ENCODE measurements at regions not wholly inside any gene's neighbourhood (a gene's known extent, or its start where the extent isn't known, plus 50 kb on each side); places are given as distances from the start of the nearest gene placed in this dataset.

DNA sequence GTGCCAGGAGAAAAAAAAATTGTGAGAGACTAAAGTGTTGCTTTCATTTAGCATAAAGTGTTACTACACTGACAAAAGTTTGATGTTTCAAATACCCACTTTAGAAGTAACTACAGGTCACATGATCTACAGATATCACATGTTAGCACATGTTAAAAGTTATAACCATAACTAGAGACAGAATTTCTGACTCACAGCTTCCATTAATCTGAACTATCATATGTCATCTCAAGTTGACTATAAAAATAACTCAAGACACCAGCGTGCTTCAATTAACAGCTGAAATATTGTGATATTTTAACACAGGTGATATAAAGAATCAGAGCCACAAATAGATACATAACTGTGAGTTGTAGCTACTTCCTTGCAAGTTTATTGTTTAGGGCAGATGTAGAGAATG, 591.5 kb upstream of the PITX2 start:
- WGBS (ENCODE audit: insufficient coverage, insufficient read length): no CpG with 5 or more reads among the region's 1 CpG
- DNase-seq (ENCODE audit: low read depth, low spot score): no peak
- H3K27me3 ChIP-seq (ENCODE audit: control insufficient read depth, insufficient read depth, low read length): no peaks in the 10 kb centered on the region
- no peaks in the 10 kb centered on the region for H3K9me3 ChIP-seq (ENCODE audit: control insufficient read depth, insufficient read depth, low read length)
- H3K4me1 ChIP-seq (ENCODE audit: control insufficient read depth, insufficient read depth, low read length): peaks cover 4% of the 10 kb centered on the region
- H3K4me3 ChIP-seq (ENCODE audit: low read length): no peak overlapping the region
- no peak overlapping the region for H3K27ac ChIP-seq (ENCODE audit: low read length)
- no peaks in the 10 kb centered on the region for H3K36me3 ChIP-seq (ENCODE audit: control insufficient read depth, insufficient read depth, low read length)

GRCh38 chr4:111215755-111216154, 592.9 kb upstream of the PITX2 start:
- no peak overlapping the region for H3K27ac ChIP-seq (ENCODE audit: low read length)
- DNase-seq (ENCODE audit: low read depth, low spot score): no peak
- H3K36me3 ChIP-seq (ENCODE audit: control insufficient read depth, insufficient read depth, low read length): no peaks in the 10 kb centered on the region
- no peaks in the 10 kb centered on the region for H3K9me3 ChIP-seq (ENCODE audit: control insufficient read depth, insufficient read depth, low read length)
- no peaks in the 10 kb centered on the region for H3K4me1 ChIP-seq (ENCODE audit: control insufficient read depth, insufficient read depth, low read length)
- no peaks in the 10 kb centered on the region for H3K27me3 ChIP-seq (ENCODE audit: control insufficient read depth, insufficient read depth, low read length)
- no peak overlapping the region for H3K4me3 ChIP-seq (ENCODE audit: low read length)

DNA sequence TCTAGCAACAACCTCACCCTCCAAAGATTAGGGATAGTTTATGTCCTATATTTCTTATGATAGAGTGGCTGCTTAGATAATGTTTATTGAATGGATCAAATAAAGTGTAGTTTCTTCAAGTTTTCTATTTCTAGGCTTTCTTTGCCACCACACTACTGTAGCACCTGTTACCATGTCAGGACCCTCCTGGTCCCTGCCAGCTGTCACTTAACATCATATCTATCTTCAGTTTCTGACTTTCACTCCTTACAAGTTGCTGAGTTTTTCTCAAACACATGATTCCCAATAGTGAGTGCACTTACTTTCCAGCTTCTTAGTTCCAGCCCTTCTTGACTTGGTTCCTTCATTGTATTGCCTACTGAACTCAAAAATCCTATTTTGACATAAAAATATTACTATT, 593.9 kb upstream of the PITX2 start:
- Histone ChIP-seq H3K9me3 (ENCODE audit: control insufficient read depth, insufficient read depth, low read length) (no peaks in the 10 kb centered on the region), H3K27me3 (ENCODE audit: control insufficient read depth, insufficient read depth, low read length) (no peaks in the 10 kb centered on the region), H3K27ac (ENCODE audit: low read length) (no peak overlapping the region), H3K36me3 (ENCODE audit: control insufficient read depth, insufficient read depth, low read length) (no peaks in the 10 kb centered on the region), H3K4me3 (ENCODE audit: low read length) (no peak overlapping the region), H3K4me1 (ENCODE audit: control insufficient read depth, insufficient read depth, low read length) (no peaks in the 10 kb centered on the region)
- DNase-seq (ENCODE audit: low read depth, low spot score): no peak

DNA sequence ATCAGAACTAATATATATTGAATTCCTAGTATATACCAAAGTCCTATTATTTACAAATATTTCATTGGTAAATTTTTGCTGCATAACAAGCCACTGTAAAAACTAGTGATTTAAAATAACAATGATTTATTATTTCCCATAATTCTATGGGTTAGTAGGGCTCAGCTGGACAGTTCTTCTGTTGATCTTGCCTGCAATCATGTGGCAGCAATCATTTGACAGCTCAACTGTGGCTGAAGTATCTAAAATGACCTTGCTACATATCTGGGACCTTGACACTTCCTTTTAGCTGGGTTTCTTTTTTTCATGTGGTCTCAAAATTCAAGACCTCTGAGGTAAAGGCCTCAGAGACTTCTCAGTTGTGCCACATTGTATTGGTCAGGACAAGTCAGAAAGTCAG, 598.5 kb upstream of the PITX2 start:
- Histone ChIP-seq H3K4me3 (ENCODE audit: low read length) (no peak overlapping the region), H3K9me3 (ENCODE audit: control insufficient read depth, insufficient read depth, low read length) (no peaks in the 10 kb centered on the region), H3K36me3 (ENCODE audit: control insufficient read depth, insufficient read depth, low read length) (no peaks in the 10 kb centered on the region), H3K27me3 (ENCODE audit: control insufficient read depth, insufficient read depth, low read length) (no peaks in the 10 kb centered on the region), H3K27ac (ENCODE audit: low read length) (no peak overlapping the region), H3K4me1 (ENCODE audit: control insufficient read depth, insufficient read depth, low read length) (no peaks in the 10 kb centered on the region)
- DNase-seq (ENCODE audit: low read depth, low spot score): no peak

- Histone ChIP-seq H3K9me3 (ENCODE audit: control insufficient read depth, insufficient read depth, low read length) (no peaks in the 10 kb centered on the region), H3K27ac (ENCODE audit: low read length) (no peak overlapping the region), H3K4me1 (ENCODE audit: control insufficient read depth, insufficient read depth, low read length) (no peaks in the 10 kb centered on the region; the same call in 1 of the 2 replicates), H3K4me3 (ENCODE audit: low read length) (no peak overlapping the region), H3K27me3 (ENCODE audit: control insufficient read depth, insufficient read depth, low read length) (no peaks in the 10 kb centered on the region), H3K36me3 (ENCODE audit: control insufficient read depth, insufficient read depth, low read length) (no peaks in the 10 kb centered on the region)
- no peak for DNase-seq (ENCODE audit: low read depth, low spot score)
- no CpG with 5 or more reads among the region's 1 CpG for WGBS (ENCODE audit: insufficient coverage, insufficient read length)
These were observed 605.5 kb upstream of the PITX2 start for GRCh38 chr4:111228396-111228795.

DNA sequence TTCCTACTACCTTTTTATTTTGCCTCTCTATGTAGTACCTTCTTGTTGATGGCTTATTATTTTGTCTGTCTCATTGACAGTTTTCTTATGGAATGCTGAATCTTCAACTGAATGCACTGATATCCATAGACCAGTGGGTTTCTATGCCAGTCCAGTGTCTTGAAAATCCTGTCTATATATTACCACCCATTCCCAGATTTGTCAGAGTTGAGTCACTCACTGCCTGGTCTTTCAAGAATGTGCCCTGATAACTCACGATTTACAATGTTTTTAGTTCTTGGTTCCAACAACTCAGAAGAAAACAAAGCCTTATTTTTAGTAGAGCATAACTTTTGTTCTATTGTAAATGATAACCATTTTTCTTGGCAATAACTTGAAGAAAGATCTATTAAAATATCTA, 606.0 kb upstream of the PITX2 start:
- no peaks in the 10 kb centered on the region for H3K9me3 ChIP-seq (ENCODE audit: control insufficient read depth, insufficient read depth, low read length)
- DNase-seq (ENCODE audit: low read depth, low spot score): no peak
- H3K36me3 ChIP-seq (ENCODE audit: control insufficient read depth, insufficient read depth, low read length): no peaks in the 10 kb centered on the region
- no peaks in the 10 kb centered on the region; the same call in 1 of the 2 replicates for H3K4me1 ChIP-seq (ENCODE audit: control insufficient read depth, insufficient read depth, low read length)
- no peak overlapping the region for H3K27ac ChIP-seq (ENCODE audit: low read length)
- no peaks in the 10 kb centered on the region for H3K27me3 ChIP-seq (ENCODE audit: control insufficient read depth, insufficient read depth, low read length)
- WGBS (ENCODE audit: insufficient coverage, insufficient read length): no CpG with 5 or more reads among the region's 1 CpG
- no peak overlapping the region for H3K4me3 ChIP-seq (ENCODE audit: low read length)

GRCh38 chr4:111230265-111230664, 607.4 kb upstream of the PITX2 start:
- Histone ChIP-seq H3K27me3 (ENCODE audit: control insufficient read depth, insufficient read depth, low read length) (no peaks in the 10 kb centered on the region), H3K4me3 (ENCODE audit: low read length) (no peak overlapping the region), H3K27ac (ENCODE audit: low read length) (no peak overlapping the region), H3K36me3 (ENCODE audit: control insufficient read depth, insufficient read depth, low read length) (no peaks in the 10 kb centered on the region), H3K4me1 (ENCODE audit: control insufficient read depth, insufficient read depth, low read length) (no peaks in the 10 kb centered on the region; the same call in 1 of the 2 replicates), H3K9me3 (ENCODE audit: control insufficient read depth, insufficient read depth, low read length) (no peaks in the 10 kb centered on the region)
- WGBS (ENCODE audit: insufficient coverage, insufficient read length): 100% methylated on average over 1 of the region's 1 CpG
- no peak for DNase-seq (ENCODE audit: low read depth, low spot score)

GRCh38 chr4:111231281-111231680, 608.4 kb upstream of the PITX2 start:
- H3K4me1 ChIP-seq (ENCODE audit: control insufficient read depth, insufficient read depth, low read length): no peaks in the 10 kb centered on the region; the same call in 1 of the 2 replicates
- no peak for DNase-seq (ENCODE audit: low read depth, low spot score)
- no CpG with 5 or more reads among the region's 4 CpGs for WGBS (ENCODE audit: insufficient coverage, insufficient read length)

DNA sequence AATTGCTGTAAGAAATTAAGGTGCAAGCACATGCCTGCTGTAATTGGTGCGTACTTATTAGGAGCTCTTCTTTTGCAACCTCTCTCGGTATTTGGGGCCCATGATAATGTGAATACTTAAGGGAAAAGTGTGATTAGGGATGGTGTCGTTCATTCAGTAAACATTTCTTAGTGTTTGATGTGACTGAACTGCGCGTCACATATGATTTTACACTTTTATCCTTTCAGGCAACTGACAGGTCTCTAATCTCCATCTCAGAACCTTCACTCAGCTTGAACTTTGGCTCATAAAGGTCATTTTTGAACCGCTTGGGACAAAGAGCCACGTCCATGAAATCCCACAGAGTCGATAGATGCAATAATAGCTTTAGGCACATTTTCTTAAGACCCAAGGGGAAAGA, 612.1 kb upstream of the PITX2 start:
- Histone ChIP-seq H3K27ac (ENCODE audit: low read length) (no peak overlapping the region), H3K27me3 (ENCODE audit: control insufficient read depth, insufficient read depth, low read length) (no peaks in the 10 kb centered on the region), H3K4me3 (ENCODE audit: low read length) (no peak overlapping the region), H3K9me3 (ENCODE audit: control insufficient read depth, insufficient read depth, low read length) (no peaks in the 10 kb centered on the region), H3K4me1 (ENCODE audit: control insufficient read depth, insufficient read depth, low read length) (no peaks in the 10 kb centered on the region; the same call in 1 of the 2 replicates), H3K36me3 (ENCODE audit: control insufficient read depth, insufficient read depth, low read length) (no peaks in the 10 kb centered on the region)
- no CpG with 5 or more reads among the region's 8 CpGs for WGBS (ENCODE audit: insufficient coverage, insufficient read length)
- DNase-seq (ENCODE audit: low read depth, low spot score): no peak

More at GRCh38 chr4:111231281-111231680, 608.4 kb upstream of the PITX2 start:
- Histone ChIP-seq H3K27ac (ENCODE audit: low read length) (no peak overlapping the region), H3K4me3 (ENCODE audit: low read length) (no peak overlapping the region), H3K27me3 (ENCODE audit: control insufficient read depth, insufficient read depth, low read length) (no peaks in the 10 kb centered on the region), H3K9me3 (ENCODE audit: control insufficient read depth, insufficient read depth, low read length) (no peaks in the 10 kb centered on the region), H3K36me3 (ENCODE audit: control insufficient read depth, insufficient read depth, low read length) (no peaks in the 10 kb centered on the region)

GRCh38 chr4:111263836-111264235, 641.0 kb upstream of the PITX2 start:
- H3K4me1 ChIP-seq (ENCODE audit: control insufficient read depth, insufficient read depth, low read length): peaks cover 2% of the 10 kb centered on the region; the same call in 1 of the 2 replicates
- H3K4me3 ChIP-seq (ENCODE audit: low read length): no peak overlapping the region
- no CpG with 5 or more reads among the region's 5 CpGs for WGBS (ENCODE audit: insufficient coverage, insufficient read length)
- H3K27ac ChIP-seq (ENCODE audit: low read length): no peak overlapping the region
- H3K9me3 ChIP-seq (ENCODE audit: control insufficient read depth, insufficient read depth, low read length): no peaks in the 10 kb centered on the region
- no peaks in the 10 kb centered on the region for H3K27me3 ChIP-seq (ENCODE audit: control insufficient read depth, insufficient read depth, low read length)
- H3K36me3 ChIP-seq (ENCODE audit: control insufficient read depth, insufficient read depth, low read length): no peaks in the 10 kb centered on the region
- DNase-seq (ENCODE audit: low read depth, low spot score): no peak

DNA sequence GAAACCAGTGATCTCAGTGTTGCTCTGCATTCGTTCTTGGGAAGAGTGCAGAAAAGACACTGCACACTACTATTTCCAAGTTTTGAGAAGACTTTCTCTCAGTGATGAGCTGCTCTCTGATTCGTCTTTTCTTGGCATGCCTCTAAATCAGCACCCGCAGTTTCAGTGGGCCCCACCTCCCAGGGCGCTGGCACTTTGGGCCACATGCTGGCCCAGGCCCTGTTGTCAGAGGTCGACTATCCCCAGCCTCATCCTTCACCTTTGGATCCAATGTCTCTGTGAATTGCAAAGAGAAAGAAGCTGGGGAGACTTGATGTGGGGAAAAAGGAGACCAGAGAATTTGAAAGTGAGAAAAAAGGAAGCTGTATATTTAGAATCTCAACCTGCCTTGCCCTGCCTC, 644.1 kb upstream of the PITX2 start:
- H3K4me1 ChIP-seq (ENCODE audit: control insufficient read depth, insufficient read depth, low read length): peaks cover 2% of the 10 kb centered on the region; the same call in 1 of the 2 replicates
- no CpG with 5 or more reads among the region's 5 CpGs for WGBS (ENCODE audit: insufficient coverage, insufficient read length)
- H3K27ac ChIP-seq (ENCODE audit: low read length): no peak overlapping the region
- H3K27me3 ChIP-seq (ENCODE audit: control insufficient read depth, insufficient read depth, low read length): no peaks in the 10 kb centered on the region
- DNase-seq (ENCODE audit: low read depth, low spot score): no peak
- no peaks in the 10 kb centered on the region for H3K9me3 ChIP-seq (ENCODE audit: control insufficient read depth, insufficient read depth, low read length)
- no peaks in the 10 kb centered on the region for H3K36me3 ChIP-seq (ENCODE audit: control insufficient read depth, insufficient read depth, low read length)
- no peak overlapping the region for H3K4me3 ChIP-seq (ENCODE audit: low read length)

Measured in iPS DF 6.9 (cell line).